A204.1 (cell line): ENCODE measurements at regions not wholly inside any gene's neighbourhood (a gene's known extent, or its start where the extent isn't known, plus 50 kb on each side); places are given as distances from the start of the nearest gene placed in this dataset.
A peak's percentile ranks its signal among the peaks of the same experiment; 100 is the strongest.
"Not testable (repeated sequence)": the region's sequence is repeated elsewhere in the genome, so short reads cannot be mapped to it uniquely, and the experiment has no call there.

Experiments
- FAIRE-seq: peaks from 2 replicates; lab custom pipeline; 2012; peaks lifted over from hg19 to GRCh38; lab: Jason Lieb, UNC

GRCh38 chr10:30697221-30697620, 67.7 kb upstream of the LYZL2 start:
- FAIRE-seq, result not testable (repeated sequence)

DNA sequence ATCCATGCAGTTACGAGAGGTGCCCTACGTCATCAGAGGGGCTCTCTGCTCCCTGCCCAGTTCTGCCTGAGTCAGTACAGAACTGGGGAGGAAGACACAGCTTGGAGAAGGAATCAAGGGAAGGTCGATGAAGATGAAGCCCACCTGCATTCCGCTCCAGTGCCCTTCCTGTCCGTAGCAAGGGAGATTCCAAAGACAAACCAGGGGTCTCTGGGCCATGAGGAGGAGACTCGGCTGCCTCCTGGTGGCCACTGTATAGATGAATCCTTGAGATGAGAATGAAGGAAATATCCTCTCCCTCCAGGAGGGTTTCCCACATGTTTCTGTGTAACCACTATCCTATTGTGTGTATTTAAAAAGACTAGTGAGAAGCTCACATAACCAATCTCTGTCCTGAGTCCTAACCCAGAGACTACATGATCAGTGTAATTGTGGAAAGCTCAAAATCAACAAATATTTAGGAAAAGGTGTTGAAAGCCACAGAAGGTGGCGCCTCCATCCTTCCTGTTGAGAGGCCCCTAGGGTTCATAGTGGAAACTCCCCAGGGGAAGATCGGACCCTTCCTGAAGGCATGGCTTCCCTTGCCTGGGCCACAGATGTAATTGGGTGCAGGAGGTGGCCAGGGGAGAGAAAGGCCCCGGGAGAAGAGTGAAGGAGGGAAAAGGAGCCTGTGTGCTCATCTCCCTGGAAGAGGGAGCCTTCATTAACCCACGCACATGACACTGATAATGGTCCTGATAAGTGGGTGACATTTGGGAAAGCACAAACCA, 67.0 kb upstream of the LYZL2 start:
- not testable (repeated sequence) for FAIRE-seq

DNA sequence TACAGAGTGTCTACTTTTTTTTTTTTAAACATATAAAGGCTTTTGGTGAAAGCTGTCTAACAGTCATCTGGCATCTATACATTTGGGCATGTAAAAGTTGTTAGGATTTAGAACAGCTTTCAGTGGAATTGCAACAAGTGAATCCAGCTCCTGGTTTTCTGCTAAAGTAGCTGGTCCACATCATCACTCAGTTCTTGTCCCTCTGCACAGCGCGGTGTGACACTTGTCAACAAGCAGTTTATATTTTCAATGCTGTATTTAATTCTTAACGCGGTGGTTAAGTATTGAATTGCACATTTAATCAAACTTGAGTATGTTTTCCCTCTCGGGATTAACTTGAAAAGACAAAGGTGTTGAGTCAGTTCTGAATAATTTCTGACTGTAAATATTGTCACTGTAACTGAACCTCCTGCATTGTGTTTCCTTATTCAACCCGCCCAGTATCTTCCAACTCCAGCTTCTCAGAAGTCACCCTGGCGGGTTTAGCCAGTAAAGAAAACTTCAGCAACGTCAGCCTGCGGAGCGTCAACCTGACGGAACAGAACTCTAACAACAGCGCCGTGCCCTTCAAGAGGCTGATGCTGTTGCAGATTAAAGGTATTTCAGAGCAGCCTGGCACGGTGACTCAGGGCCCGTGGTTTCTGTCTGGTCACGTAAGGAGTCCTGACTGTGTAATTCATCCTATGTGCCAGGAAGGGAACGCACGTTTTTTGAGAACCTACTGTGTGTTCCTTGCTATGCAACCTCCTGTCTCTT, 66.1 kb upstream of the LYZL2 start:
- FAIRE-seq, result not testable (repeated sequence)

DNA sequence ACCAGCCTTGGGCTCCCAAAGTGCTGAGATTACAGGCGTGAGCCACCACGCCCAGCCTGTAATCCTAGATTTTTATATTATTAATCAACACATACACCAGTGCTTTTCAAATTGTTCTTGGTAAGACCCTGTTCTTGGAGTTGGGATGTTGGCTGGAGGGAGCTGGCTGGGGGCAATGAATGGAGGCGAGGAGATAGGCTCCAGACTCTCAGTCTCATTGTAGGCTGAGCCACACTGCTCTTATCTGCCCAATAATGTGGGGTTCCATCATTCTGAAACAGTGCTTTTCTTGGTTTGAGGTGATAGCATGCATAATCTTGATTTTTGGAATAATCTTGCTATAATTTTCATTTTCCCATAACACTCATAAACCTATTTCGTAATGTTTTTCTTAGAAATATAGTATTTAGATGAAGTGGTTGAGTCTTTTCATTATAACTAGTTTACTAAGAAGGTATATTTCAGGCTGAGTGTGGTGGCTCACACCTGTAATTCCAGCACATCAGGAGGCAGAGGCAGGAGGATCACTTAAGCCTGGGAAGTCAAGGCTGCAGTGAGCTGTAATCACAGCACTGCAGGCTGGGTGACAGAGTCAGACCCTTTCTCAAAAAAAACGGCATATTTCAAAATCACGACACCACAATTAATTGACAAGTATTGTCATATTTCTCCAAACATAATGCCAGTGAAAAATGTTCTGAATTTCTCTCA, 65.1 kb upstream of the LYZL2 start:
- FAIRE-seq, result no peak

DNA sequence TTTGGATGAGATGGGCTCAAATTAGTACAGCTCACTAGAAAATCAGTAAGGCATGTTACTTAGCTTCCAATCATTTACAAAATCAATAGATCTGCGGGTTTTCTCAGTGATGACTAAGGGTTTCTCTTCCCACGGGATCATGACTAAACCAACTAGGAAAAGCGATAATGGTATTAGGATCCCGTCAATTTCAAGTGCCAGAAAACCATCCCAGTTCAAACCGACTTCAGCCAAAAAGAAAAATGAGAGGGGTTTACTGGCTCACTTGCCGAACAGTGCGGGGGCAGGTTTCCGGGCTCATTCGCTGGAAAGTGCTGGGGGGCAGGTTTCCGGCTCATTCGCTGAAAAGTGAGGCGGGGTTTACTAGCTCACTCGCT, 62.1 kb upstream of the LYZL2 start:
- FAIRE-seq, result no peak

- not testable (repeated sequence) for FAIRE-seq
These were observed 61.5 kb upstream of the LYZL2 start for GRCh38 chr10:30690948-30691638.

DNA sequence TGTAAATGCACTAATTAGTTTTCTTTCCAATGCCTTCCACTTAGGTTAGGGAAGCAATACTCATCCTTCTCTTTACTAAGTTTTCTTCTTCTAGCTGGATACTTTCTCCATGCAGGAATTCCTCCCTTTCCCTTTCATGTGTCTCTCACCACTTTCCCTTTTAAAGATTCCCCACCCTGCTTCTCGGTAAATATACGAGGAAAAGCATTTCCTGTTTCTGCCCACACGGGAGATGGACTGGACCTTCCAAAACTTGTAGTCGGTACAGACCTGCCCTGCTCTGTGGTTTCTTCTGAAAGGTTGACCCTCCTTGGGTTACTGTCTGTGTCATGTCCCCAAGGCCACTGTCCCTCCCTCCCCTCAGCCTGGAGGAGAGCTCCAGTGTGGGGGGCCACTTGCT, 58.9 kb upstream of the LYZL2 start:
- FAIRE-seq, result no peak

GRCh38 chr10:30687698-30688213, 58.2 kb upstream of the LYZL2 start:
- peak; percentile 65 for FAIRE-seq

- FAIRE-seq, result no peak
These were observed 57.2 kb upstream of the LYZL2 start for GRCh38 chr10:30686708-30687107.

DNA sequence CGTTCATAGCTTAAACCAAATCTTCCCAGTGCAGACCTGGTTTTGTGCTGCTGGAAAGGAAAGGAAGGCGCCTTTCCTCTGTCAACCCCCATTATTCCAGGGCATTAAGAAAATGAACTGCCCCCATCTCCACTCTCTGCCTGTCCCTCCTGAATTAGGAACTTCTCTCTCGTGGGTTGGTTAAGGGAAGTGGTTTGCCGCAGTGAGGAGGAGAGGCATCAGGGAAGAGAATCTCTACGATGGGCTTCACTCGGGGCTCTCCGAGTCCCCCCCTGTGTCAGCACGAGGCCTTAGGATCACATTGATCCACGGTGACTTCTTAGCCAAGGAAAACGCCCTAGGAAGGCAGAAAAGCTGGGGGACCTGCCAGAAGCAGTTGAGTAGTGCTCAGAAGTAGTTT, 53.9 kb upstream of the LYZL2 start:
- FAIRE-seq, result no peak

DNA sequence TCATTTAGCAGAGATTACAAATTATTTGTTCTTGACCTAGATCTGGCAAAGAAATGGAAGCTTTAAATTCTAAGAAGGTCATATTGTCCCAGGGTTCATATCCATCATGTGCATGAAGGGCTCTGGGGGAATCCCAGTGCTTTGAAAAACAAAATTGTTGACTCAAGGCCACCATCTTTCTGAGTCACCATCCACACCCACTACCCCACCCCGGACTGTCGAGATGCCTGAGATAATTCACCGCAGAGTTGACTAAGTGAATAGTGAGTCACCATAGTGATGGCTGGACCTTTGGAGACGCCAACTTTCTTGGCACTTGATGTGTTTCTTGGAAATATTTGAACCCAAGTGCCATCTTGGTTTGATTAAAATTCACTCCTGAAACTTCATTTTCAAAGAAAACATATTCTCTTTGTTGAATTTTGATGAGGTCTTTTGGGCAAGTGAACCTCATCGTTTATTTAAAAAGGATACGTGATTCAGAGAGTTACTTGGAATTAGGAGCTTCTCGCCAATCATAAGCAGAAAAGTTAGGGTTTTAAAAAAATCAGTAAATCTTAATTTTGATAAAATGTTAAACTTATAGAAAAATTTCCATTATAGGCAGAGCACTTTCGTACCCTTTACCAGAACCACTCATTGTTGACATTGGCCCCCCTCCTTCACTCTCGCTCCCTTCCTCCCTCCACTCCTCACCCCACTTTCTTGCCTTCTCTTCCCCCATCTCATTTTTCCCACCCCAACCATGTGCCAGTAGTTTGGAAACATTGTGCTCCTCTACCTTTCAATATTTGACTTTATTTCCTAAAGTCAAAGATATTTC, 53.0 kb upstream of the LYZL2 start:
- FAIRE-seq, result not testable (repeated sequence)

GRCh38 chr10:30680908-30681307, 51.4 kb upstream of the LYZL2 start:
- FAIRE-seq, result no peak
